SH-SY5Y (cell line): ENCODE measurements at regions not wholly inside any gene's neighbourhood (a gene's known extent, or its start where the extent isn't known, plus 50 kb on each side); places are given as distances from the start of the nearest gene placed in this dataset.

Experiments used
- GATA2 ChIP-seq: IDR thresholded peaks from 2 replicates; pipeline ENCODE4 v1.6.1; 2011; ENCODE audit warnings: mild to moderate bottlenecking, low read depth, low read length
- GATA3 ChIP-seq: IDR thresholded peaks from 2 replicates; pipeline ENCODE4 v1.6.1; 2011; ENCODE audit warnings: low read depth, mild to moderate bottlenecking, low read length, moderate library complexity

GRCh38 chr18:65398347-65399075, 352.3 kb upstream of the CDH7 start:
- TF ChIP-seq GATA3 (no peak), GATA2 (no peak)

GRCh38 chr18:65380986-65381385, 369.8 kb upstream of the CDH7 start:
- TF ChIP-seq GATA3 (no peak), GATA2 (no peak)

GRCh38 chr18:65380571-65380970, 370.2 kb upstream of the CDH7 start:
- TF ChIP-seq GATA2 = no peak
- no peak for TF ChIP-seq GATA3

GRCh38 chr18:65372904-65373303, 377.9 kb upstream of the CDH7 start:
- no peak for TF ChIP-seq GATA2
- no peak for TF ChIP-seq GATA3

- TF ChIP-seq GATA3 (no peak), GATA2 (no peak)
Observed at GRCh38 chr18:65365245-65365980, 385.4 kb upstream of the CDH7 start.

GRCh38 chr18:65363911-65364632, 386.7 kb upstream of the CDH7 start:
- TF ChIP-seq GATA2 (no peak), GATA3 (no peak)

- TF ChIP-seq GATA2 (no peak), GATA3 (no peak)
Observed at GRCh38 chr18:65363011-65363410, 387.8 kb upstream of the CDH7 start.

- TF ChIP-seq GATA2 (no peak), GATA3 (no peak)
Observed at GRCh38 chr18:65359479-65359878, 391.3 kb upstream of the CDH7 start.

- TF ChIP-seq GATA3 (no peak), GATA2 (no peak)
Observed at GRCh38 chr18:65358306-65358705, 392.5 kb upstream of the CDH7 start.

GRCh38 chr18:65352186-65352585, 398.6 kb upstream of the CDH7 start:
- TF ChIP-seq GATA2 = no peak
- no peak for TF ChIP-seq GATA3

GRCh38 chr18:65349635-65350034, 401.2 kb upstream of the CDH7 start:
- TF ChIP-seq GATA3 = no peak
- no peak for TF ChIP-seq GATA2

GRCh38 chr18:65347446-65347845, 403.4 kb upstream of the CDH7 start:
- TF ChIP-seq GATA2 (no peak), GATA3 (no peak)

GRCh38 chr18:65346086-65346485, 404.7 kb upstream of the CDH7 start:
- TF ChIP-seq GATA3 = no peak
- no peak for TF ChIP-seq GATA2

- TF ChIP-seq GATA2 = no peak
- TF ChIP-seq GATA3 = no peak
Observed at GRCh38 chr18:65343571-65343970, 407.2 kb upstream of the CDH7 start.

- TF ChIP-seq GATA2 (no peak), GATA3 (no peak)
Observed at GRCh38 chr18:65336411-65336810, 414.4 kb upstream of the CDH7 start.

- TF ChIP-seq GATA2 = no peak
Observed at GRCh38 chr18:65329010-65329409, 421.8 kb upstream of the CDH7 start.
